GM13977 (cell line): ENCODE measurements at regions not wholly inside any gene's neighbourhood (a gene's known extent, or its start where the extent isn't known, plus 50 kb on each side); places are given as distances from the start of the nearest gene placed in this dataset.

Experiments
- DNase-seq: peaks from one replicate; pipeline ENCODE4 v3.0.0; 2012; ENCODE audit warnings: low spot score
- CTCF ChIP-seq: IDR thresholded peaks from 2 replicates; pipeline ENCODE4 v1.5.1; 2012; ENCODE audit warnings: mild to moderate bottlenecking, control low read depth; ENCODE audit not compliant: insufficient read depth; ENCODE audit errors: extremely low read depth, missing control alignments
- in situ Hi-C: fragments of 300-500 bp; cut with MboI; formaldehyde crosslinking; loops from one replicate; pipeline ENCODE4 v1.12.0; 2022; ENCODE audit warnings: low sequenced_read_pairs, low pct_unique_long_range_greater_than_20kb, mixed read lengths, inconsistent platforms; ENCODE audit not compliant: unreplicated experiment

- no peak for TF ChIP-seq CTCF
- in situ Hi-C loops, result no loop called here
- DNase-seq, result no peak
Measured at GRCh38 chr5:4983701-4984100, 156.4 kb upstream of the ADAMTS16 start.

- DNase-seq, result no peak
- no peak for TF ChIP-seq CTCF
- in situ Hi-C loops, result no loop called here
Measured at GRCh38 chr5:4984461-4984860, 155.7 kb upstream of the ADAMTS16 start.

GRCh38 chr5:4987431-4987830 is 152.7 kb upstream of the ADAMTS16 start:
- in situ Hi-C loops, result no loop called here
- no peak for DNase-seq
- no peak for TF ChIP-seq CTCF

- DNase-seq, result no peak
- no peak for TF ChIP-seq CTCF
- in situ Hi-C loops, result no loop called here
Measured at GRCh38 chr5:4989118-4989517, 151.0 kb upstream of the ADAMTS16 start.

- in situ Hi-C loops, result no loop called here
- no peak for DNase-seq
- TF ChIP-seq CTCF, result no peak
Measured at GRCh38 chr5:4990017-4990416, 150.1 kb upstream of the ADAMTS16 start.

GRCh38 chr5:4990462-4990861 is 149.7 kb upstream of the ADAMTS16 start:
- in situ Hi-C loops, result no loop called here

More at GRCh38 chr5:4990462-4990861, 149.7 kb upstream of the ADAMTS16 start:
- no peak for TF ChIP-seq CTCF
- DNase-seq, result no peak
